Neural cell (in vitro differentiated cells): ENCODE measurements at regions not wholly inside any gene's neighbourhood (a gene's known extent, or its start where the extent isn't known, plus 50 kb on each side); places are given as distances from the start of the nearest gene placed in this dataset.
A peak's percentile ranks its signal among the peaks of the same experiment; 100 is the strongest.

ENCODE experiments used
- H2AFZ ChIP-seq: fragments of 200-600, 300-800 bp; sonication (generic), shearing (Covaris generic); 2 replicates; pipeline ENCODE4 v1.6.0; 2014; ENCODE audit warnings: low read depth, mild to moderate bottlenecking, antibody characterized with exemption, low read length, moderate library complexity
- H3F3A ChIP-seq: fragments of 200-600 bp; shearing (Covaris generic); 2 replicates; pipeline ENCODE4 v1.6.1; 2016; ENCODE audit warnings: mild to moderate bottlenecking, moderate library complexity, mixed read lengths, antibody characterized with exemption, low read length; ENCODE audit not compliant: insufficient read depth, poor library complexity, severe bottlenecking
- H3K27ac ChIP-seq: fragments of 200-600, 300-800 bp; sonication (generic), shearing (Covaris generic); 2 replicates; pipeline ENCODE4 v1.5.1; 2014; ENCODE audit warnings: mild to moderate bottlenecking, low read length, moderate library complexity
- H3K27me3 ChIP-seq: fragments of 300-800, 200-600 bp; sonication (generic), shearing (Covaris generic); 2 replicates; pipeline ENCODE4 v1.6.0; 2014; ENCODE audit warnings: mild to moderate bottlenecking, low read depth, low read length, moderate library complexity; ENCODE audit not compliant: insufficient read depth
- H3K36me3 ChIP-seq: fragments of 300-800, 200-600 bp; sonication (generic), shearing (Covaris generic); 2 replicates; pipeline ENCODE4 v1.5.1; 2014; ENCODE audit warnings: mild to moderate bottlenecking, antibody characterized with exemption, low read length, moderate library complexity; ENCODE audit not compliant: insufficient read depth
- H3K4me2 ChIP-seq: fragments of 300-800, 200-600 bp; sonication (generic), shearing (Covaris generic); 2 replicates; pipeline ENCODE4 v1.6.0; 2014; ENCODE audit warnings: mild to moderate bottlenecking, low read length
- H3K4me3 ChIP-seq: fragments of 300-800, 200-600 bp; sonication (generic), shearing (Covaris generic); 2 replicates; pipeline ENCODE4 v1.5.1; 2014; ENCODE audit warnings: mild to moderate bottlenecking, low read length, moderate library complexity
- H3K79me2 ChIP-seq: fragments of 200-600 bp; shearing (Covaris generic); replicated peaks from 2 replicates; pipeline ENCODE4 v1.6.0; 2014; ENCODE audit warnings: mild to moderate bottlenecking, low read length, moderate library complexity; ENCODE audit not compliant: insufficient read depth
- H3K9ac ChIP-seq: fragments of 300-800, 200-600 bp; sonication (generic), shearing (Covaris generic); 2 replicates; pipeline ENCODE4 v1.6.1; 2016; ENCODE audit warnings: mild to moderate bottlenecking, low read length, mixed read lengths
- H3K9me2 ChIP-seq: fragments of 200-600 bp; shearing (Covaris generic); 2 replicates; pipeline ENCODE4 v1.6.1; 2016; ENCODE audit warnings: mild to moderate bottlenecking, low read length, mixed read lengths; ENCODE audit not compliant: insufficient read depth
- H3K9me3 ChIP-seq: fragments of 200-600, 300-800 bp; sonication (generic), shearing (Covaris generic); 2 replicates; pipeline ENCODE4 v1.6.1; 2016; ENCODE audit warnings: mild to moderate bottlenecking, mixed run types, low read length, moderate library complexity, mixed read lengths
- H4K20me1 ChIP-seq: fragments of 200-600 bp; shearing (Covaris generic); 2 replicates; pipeline ENCODE4 v1.6.1; 2016; ENCODE audit warnings: mild to moderate bottlenecking, mixed run types; ENCODE audit not compliant: insufficient read depth
- CTCF ChIP-seq: fragments of 450-650 bp; IDR thresholded peaks from 2 replicates; pipeline ENCODE4 v1.5.1; 2014; ENCODE audit warnings: antibody characterized with exemption, mild to moderate bottlenecking, moderate library complexity; ENCODE audit not compliant: poor library complexity, severe bottlenecking
- EP300 ChIP-seq: fragments of 450-650 bp; conservative IDR thresholded peaks from 2 replicates; pipeline ENCODE4 v1.6.1; 2014; ENCODE audit warnings: antibody characterized with exemption, mild to moderate bottlenecking, moderate library complexity; ENCODE audit not compliant: poor library complexity, severe bottlenecking
- EZH2 ChIP-seq: fragments of 200-600, 300-800 bp; shearing (Covaris generic), sonication (generic); IDR thresholded peaks from 2 replicates; pipeline ENCODE4 v1.6.1; 2014; ENCODE audit warnings: antibody characterized with exemption, low read length, borderline replicate concordance, mild to moderate bottlenecking; ENCODE audit not compliant: insufficient read depth, poor library complexity, severe bottlenecking
- MXI1 ChIP-seq: fragments of 450-650 bp; conservative IDR thresholded peaks from 2 replicates; pipeline ENCODE4 v1.6.1; 2014; ENCODE audit warnings: antibody characterized with exemption, mild to moderate bottlenecking; ENCODE audit not compliant: poor library complexity, severe bottlenecking
- POLR2AphosphoS5 ChIP-seq: IDR thresholded peaks from 2 replicates; pipeline ENCODE4 v1.6.1; 2012
- RAD21 ChIP-seq: fragments of 450-650 bp; conservative IDR thresholded peaks from 2 replicates; pipeline ENCODE4 v1.6.1; 2014; ENCODE audit warnings: antibody characterized with exemption, mild to moderate bottlenecking, moderate library complexity
- SMC3 ChIP-seq: fragments of 450-650 bp; conservative IDR thresholded peaks from 2 replicates; pipeline ENCODE4 v1.6.1; 2014; ENCODE audit warnings: antibody characterized with exemption, mild to moderate bottlenecking, moderate library complexity; ENCODE audit not compliant: poor library complexity
- TAF1 ChIP-seq: IDR thresholded peaks from 2 replicates; pipeline ENCODE4 v1.6.1; 2012; ENCODE audit warnings: low read depth
- TF ChIP-seq, protein P1 (sequence below): IDR thresholded peaks from 2 replicates; pipeline ENCODE4 v1.6.1; 2012; ENCODE audit warnings: borderline replicate concordance

- no peaks in the 10 kb centered on the region for H3K27me3 ChIP-seq
- no peaks in the 10 kb centered on the region for H3K36me3 ChIP-seq
- TF ChIP-seq EP300: no peak
- no peak for TF ChIP-seq POLR2AphosphoS5
- TF ChIP-seq SMC3: no peak
- TF ChIP-seq MXI1: no peak
- no peak for TF ChIP-seq TAF1
- no peak for TF ChIP-seq CTCF
Measured at GRCh38 chr5:152456815-152457443, 51.9 kb upstream of the NMUR2 start.

DNA sequence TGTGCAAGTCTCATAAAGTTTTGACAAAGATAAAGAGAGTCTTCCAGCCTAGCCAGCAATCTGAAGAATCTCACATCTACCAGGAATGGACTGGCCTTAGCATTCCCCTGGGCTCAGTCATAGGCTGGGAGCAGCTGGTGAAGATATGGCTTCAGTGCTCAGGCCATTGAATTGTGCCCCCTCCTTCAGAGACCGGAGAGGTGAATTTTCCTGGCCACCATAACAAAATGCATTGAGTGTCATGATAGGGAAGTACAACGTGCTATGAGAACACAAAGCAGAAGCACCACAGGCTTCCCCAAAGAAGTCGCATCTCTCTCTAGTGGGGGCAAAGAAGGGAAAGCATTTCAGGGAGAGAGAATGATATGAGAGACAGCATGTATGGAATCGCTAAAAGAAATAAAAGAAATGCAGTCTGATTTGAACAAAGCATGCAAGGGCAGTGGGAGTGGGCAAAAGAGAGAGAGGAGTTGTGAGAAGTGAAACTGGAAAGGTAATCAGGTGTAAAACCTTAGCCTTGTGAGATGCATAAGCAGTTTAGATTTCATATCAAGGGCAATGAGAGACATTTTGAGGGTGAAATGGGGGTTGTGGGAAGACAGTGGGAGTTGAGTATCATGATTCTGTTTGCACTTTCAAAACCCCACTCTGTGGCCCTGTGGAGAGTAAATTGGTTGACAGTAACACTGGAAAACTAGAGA is 57.1 kb upstream of the NMUR2 start:
- Histone ChIP-seq H3K36me3 (no peaks in the 10 kb centered on the region), H3K27ac (no peak overlapping the region), H3K79me2 (no peaks in the 10 kb centered on the region), H3K4me2 (no peak overlapping the region), H3K27me3 (no peaks in the 10 kb centered on the region), H3K9me2 (no peaks in the 10 kb centered on the region), H4K20me1 (no peaks in the 10 kb centered on the region), H3K4me3 (no peak overlapping the region), H2AFZ (no peak overlapping the region), H3K9ac (no peak overlapping the region), H3K9me3 (no peaks in the 10 kb centered on the region), H3F3A (no peaks in the 10 kb centered on the region)
- TF ChIP-seq EZH2: no peak
- TF ChIP-seq POLR2AphosphoS5: no peak
- peak; percentile 43 for TF ChIP-seq SMC3
- no peak for TF ChIP-seq MXI1
- TF ChIP-seq EP300: no peak
- TF ChIP-seq, protein P1, sequence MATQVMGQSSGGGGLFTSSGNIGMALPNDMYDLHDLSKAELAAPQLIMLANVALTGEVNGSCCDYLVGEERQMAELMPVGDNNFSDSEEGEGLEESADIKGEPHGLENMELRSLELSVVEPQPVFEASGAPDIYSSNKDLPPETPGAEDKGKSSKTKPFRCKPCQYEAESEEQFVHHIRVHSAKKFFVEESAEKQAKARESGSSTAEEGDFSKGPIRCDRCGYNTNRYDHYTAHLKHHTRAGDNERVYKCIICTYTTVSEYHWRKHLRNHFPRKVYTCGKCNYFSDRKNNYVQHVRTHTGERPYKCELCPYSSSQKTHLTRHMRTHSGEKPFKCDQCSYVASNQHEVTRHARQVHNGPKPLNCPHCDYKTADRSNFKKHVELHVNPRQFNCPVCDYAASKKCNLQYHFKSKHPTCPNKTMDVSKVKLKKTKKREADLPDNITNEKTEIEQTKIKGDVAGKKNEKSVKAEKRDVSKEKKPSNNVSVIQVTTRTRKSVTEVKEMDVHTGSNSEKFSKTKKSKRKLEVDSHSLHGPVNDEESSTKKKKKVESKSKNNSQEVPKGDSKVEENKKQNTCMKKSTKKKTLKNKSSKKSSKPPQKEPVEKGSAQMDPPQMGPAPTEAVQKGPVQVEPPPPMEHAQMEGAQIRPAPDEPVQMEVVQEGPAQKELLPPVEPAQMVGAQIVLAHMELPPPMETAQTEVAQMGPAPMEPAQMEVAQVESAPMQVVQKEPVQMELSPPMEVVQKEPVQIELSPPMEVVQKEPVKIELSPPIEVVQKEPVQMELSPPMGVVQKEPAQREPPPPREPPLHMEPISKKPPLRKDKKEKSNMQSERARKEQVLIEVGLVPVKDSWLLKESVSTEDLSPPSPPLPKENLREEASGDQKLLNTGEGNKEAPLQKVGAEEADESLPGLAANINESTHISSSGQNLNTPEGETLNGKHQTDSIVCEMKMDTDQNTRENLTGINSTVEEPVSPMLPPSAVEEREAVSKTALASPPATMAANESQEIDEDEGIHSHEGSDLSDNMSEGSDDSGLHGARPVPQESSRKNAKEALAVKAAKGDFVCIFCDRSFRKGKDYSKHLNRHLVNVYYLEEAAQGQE: no peak
- TF ChIP-seq CTCF: peak; percentile 52
- TF ChIP-seq RAD21: peak; percentile 37
- TF ChIP-seq TAF1: no peak

More at GRCh38 chr5:152456815-152457443, 51.9 kb upstream of the NMUR2 start:
- no peak overlapping the region for H3K4me2 ChIP-seq
- H3K79me2 ChIP-seq: no peaks in the 10 kb centered on the region
- no peaks in the 10 kb centered on the region for H3F3A ChIP-seq
- no peak overlapping the region for H3K27ac ChIP-seq
- H3K9me2 ChIP-seq: no peaks in the 10 kb centered on the region
- H3K9ac ChIP-seq: no peak overlapping the region
- H2AFZ ChIP-seq: no peak overlapping the region
- no peaks in the 10 kb centered on the region for H4K20me1 ChIP-seq
- no peaks in the 10 kb centered on the region for H3K9me3 ChIP-seq
- no peak overlapping the region for H3K4me3 ChIP-seq
